Panc1 (cell line): ENCODE measurements at regions not wholly inside any gene's neighbourhood (a gene's known extent, or its start where the extent isn't known, plus 50 kb on each side); places are given as distances from the start of the nearest gene placed in this dataset.

Experiments
- POLR2AphosphoS5 ChIP-seq: IDR thresholded peaks from 2 replicates; pipeline ENCODE4 v1.6.1; 2012; ENCODE audit warnings: mild to moderate bottlenecking, low read depth, low read length, moderate library complexity
- SIN3A ChIP-seq: IDR thresholded peaks from 2 replicates; pipeline ENCODE4 v1.6.1; 2012; ENCODE audit warnings: low read depth, mild to moderate bottlenecking, low read length, moderate library complexity, borderline replicate concordance; ENCODE audit not compliant: insufficient read depth
- TCF7L2 ChIP-seq: IDR thresholded peaks from 2 replicates; pipeline ENCODE4 v1.6.1; 2011; ENCODE audit warnings: mild to moderate bottlenecking, low read depth, low read length, inconsistent platforms
- TF ChIP-seq, protein P1 (sequence below): fragments of 450-650 bp; IDR thresholded peaks from 2 replicates; pipeline ENCODE4 v1.5.1; 2017; ENCODE audit warnings: mild to moderate bottlenecking
- TF ChIP-seq, protein P2 (sequence below), 2 experiments: IDR thresholded peaks; 2 replicates each; pipeline ENCODE4 v1.6.1; 2011 to 2012; ENCODE audit warnings: low read depth in 2 of 2, control low read depth in 1 of 2, low read length in 1 of 2, mild to moderate bottlenecking in 1 of 2, moderate library complexity in 1 of 2; ENCODE audit not compliant: insufficient read depth in 1 of 2

DNA sequence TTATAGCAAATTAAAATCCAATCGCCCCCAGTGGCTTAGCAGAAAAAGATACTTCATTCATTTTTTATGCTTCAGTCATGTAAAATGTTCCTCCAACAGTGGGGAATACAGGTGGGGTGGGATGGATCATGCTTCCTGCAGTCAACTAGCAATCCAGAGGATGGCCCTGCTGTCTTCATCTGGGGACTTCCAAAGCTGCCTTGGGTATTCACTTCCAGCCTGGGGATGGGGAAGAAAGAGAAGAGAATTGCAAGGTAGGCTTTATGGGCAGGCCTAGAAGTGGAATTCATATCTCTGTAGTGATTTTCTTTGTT is 354.8 kb upstream of the SLCO3A1 start:
- TF ChIP-seq, protein P1, sequence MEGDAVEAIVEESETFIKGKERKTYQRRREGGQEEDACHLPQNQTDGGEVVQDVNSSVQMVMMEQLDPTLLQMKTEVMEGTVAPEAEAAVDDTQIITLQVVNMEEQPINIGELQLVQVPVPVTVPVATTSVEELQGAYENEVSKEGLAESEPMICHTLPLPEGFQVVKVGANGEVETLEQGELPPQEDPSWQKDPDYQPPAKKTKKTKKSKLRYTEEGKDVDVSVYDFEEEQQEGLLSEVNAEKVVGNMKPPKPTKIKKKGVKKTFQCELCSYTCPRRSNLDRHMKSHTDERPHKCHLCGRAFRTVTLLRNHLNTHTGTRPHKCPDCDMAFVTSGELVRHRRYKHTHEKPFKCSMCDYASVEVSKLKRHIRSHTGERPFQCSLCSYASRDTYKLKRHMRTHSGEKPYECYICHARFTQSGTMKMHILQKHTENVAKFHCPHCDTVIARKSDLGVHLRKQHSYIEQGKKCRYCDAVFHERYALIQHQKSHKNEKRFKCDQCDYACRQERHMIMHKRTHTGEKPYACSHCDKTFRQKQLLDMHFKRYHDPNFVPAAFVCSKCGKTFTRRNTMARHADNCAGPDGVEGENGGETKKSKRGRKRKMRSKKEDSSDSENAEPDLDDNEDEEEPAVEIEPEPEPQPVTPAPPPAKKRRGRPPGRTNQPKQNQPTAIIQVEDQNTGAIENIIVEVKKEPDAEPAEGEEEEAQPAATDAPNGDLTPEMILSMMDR = no peak
- no peak for TF ChIP-seq POLR2AphosphoS5
- TF ChIP-seq, protein P2, sequence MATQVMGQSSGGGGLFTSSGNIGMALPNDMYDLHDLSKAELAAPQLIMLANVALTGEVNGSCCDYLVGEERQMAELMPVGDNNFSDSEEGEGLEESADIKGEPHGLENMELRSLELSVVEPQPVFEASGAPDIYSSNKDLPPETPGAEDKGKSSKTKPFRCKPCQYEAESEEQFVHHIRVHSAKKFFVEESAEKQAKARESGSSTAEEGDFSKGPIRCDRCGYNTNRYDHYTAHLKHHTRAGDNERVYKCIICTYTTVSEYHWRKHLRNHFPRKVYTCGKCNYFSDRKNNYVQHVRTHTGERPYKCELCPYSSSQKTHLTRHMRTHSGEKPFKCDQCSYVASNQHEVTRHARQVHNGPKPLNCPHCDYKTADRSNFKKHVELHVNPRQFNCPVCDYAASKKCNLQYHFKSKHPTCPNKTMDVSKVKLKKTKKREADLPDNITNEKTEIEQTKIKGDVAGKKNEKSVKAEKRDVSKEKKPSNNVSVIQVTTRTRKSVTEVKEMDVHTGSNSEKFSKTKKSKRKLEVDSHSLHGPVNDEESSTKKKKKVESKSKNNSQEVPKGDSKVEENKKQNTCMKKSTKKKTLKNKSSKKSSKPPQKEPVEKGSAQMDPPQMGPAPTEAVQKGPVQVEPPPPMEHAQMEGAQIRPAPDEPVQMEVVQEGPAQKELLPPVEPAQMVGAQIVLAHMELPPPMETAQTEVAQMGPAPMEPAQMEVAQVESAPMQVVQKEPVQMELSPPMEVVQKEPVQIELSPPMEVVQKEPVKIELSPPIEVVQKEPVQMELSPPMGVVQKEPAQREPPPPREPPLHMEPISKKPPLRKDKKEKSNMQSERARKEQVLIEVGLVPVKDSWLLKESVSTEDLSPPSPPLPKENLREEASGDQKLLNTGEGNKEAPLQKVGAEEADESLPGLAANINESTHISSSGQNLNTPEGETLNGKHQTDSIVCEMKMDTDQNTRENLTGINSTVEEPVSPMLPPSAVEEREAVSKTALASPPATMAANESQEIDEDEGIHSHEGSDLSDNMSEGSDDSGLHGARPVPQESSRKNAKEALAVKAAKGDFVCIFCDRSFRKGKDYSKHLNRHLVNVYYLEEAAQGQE (IDR thresholded peaks at IDR 0.05; ENCODE audit: insufficient read depth in 1 of 2, low read depth in 2 of 2, low read length in 1 of 2) = no peak
- TF ChIP-seq SIN3A = no peak
- TF ChIP-seq TCF7L2 = no peak
